ENCODE measurements at regions not wholly inside any gene's neighbourhood (a gene's known extent, or its start where the extent isn't known, plus 50 kb on each side); places are given as distances from the start of the nearest gene placed in this dataset.

DNA sequence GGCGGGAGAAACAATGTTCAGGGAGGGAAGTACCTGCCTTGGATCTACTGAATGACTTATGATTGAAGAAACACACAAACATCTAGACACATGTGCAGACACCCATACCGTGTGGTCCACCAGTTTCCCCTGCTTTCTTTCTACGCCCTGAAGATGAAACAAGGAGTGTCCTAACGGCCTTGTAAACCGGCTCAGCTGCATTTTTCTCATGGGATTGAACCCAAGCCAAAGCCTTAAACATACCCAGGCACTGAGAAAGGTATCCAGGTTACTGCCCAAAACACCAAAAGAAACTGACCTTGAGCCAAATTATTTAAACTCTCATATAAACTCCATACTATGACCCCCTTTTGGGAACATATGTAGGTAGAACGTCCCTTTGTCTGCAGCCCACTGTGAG lies 630.0 kb upstream of the RGS18 start:
- ChIA-PET POLR2A (no interaction called here), CTCF (no interaction called here)
- DNase-seq (ENCODE audit: extremely low spot score), result no peak
- TF ChIP-seq ZNF384 (IDR thresholded peaks at IDR 0.05), result no peak
- TF ChIP-seq ELF4 (IDR thresholded peaks at IDR 0.05), result no peak
- no peak for TF ChIP-seq FOXA1 (IDR thresholded peaks at IDR 0.05)
- TF ChIP-seq SUZ12 (IDR thresholded peaks at IDR 0.05), result no peak
- TF ChIP-seq LEF1 (IDR thresholded peaks at IDR 0.05; ENCODE audit: borderline replicate concordance), result no peak
- no peak for TF ChIP-seq FOXK2 (IDR thresholded peaks at IDR 0.05)
- TF ChIP-seq ARNT (IDR thresholded peaks at IDR 0.05), result no peak
- TF ChIP-seq CTBP1 (IDR thresholded peaks at IDR 0.05; ENCODE audit: borderline replicate concordance), result no peak
- TF ChIP-seq NFRKB (IDR thresholded peaks at IDR 0.05), result no peak
- TF ChIP-seq, protein P1, sequence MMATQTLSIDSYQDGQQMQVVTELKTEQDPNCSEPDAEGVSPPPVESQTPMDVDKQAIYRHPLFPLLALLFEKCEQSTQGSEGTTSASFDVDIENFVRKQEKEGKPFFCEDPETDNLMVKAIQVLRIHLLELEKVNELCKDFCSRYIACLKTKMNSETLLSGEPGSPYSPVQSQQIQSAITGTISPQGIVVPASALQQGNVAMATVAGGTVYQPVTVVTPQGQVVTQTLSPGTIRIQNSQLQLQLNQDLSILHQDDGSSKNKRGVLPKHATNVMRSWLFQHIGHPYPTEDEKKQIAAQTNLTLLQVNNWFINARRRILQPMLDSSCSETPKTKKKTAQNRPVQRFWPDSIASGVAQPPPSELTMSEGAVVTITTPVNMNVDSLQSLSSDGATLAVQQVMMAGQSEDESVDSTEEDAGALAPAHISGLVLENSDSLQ (IDR thresholded peaks at IDR 0.05), result no peak
- TF ChIP-seq FOXM1 (IDR thresholded peaks at IDR 0.05; ENCODE audit: borderline replicate concordance), result no peak
- no peak for TF ChIP-seq HDGF (IDR thresholded peaks at IDR 0.05; ENCODE audit: borderline replicate concordance)

DNA sequence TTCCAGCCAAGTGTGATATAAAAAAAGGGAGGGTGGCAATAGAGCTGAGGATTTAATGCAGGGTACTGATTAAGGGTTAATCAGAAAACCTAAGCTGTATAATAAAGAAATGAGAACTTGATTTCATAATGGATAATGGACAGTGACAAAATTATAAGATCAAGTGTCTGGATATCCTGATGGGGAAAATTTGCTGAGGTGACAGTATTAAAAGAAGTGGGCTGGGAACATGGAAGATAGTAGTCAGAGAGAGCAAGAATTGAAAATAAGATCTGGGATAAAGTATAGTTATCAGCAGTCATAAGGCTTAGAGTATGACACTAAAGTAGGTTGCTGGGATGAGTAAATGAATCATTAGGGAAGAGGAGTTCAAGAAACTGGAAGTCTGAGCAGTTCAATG lies 627.3 kb upstream of the RGS18 start:
- TF ChIP-seq FOXA1 (IDR thresholded peaks at IDR 0.05) (no peak), ELF4 (IDR thresholded peaks at IDR 0.05) (no peak), NFRKB (IDR thresholded peaks at IDR 0.05) (no peak), FOXM1 (IDR thresholded peaks at IDR 0.05; ENCODE audit: borderline replicate concordance) (no peak), TARDBP (IDR thresholded peaks at IDR 0.05) (no peak), BHLHE40 (IDR thresholded peaks at IDR 0.05; ENCODE audit: borderline replicate concordance) (no peak), L3MBTL2 (conservative IDR thresholded peaks at IDR 0.05) (no peak), ZNF384 (IDR thresholded peaks at IDR 0.05) (no peak), SP1 (IDR thresholded peaks at IDR 0.05) (no peak), HDGF (IDR thresholded peaks at IDR 0.05; ENCODE audit: borderline replicate concordance) (no peak), FOXK2 (IDR thresholded peaks at IDR 0.05) (no peak), CTBP1 (IDR thresholded peaks at IDR 0.05; ENCODE audit: borderline replicate concordance) (no peak), SUZ12 (IDR thresholded peaks at IDR 0.05) (no peak), ARNT (IDR thresholded peaks at IDR 0.05) (no peak), LEF1 (IDR thresholded peaks at IDR 0.05; ENCODE audit: borderline replicate concordance) (no peak)
- TF ChIP-seq, protein P1 (IDR thresholded peaks at IDR 0.05), result no peak
- CTCF ChIA-PET, result no interaction called here
- POLR2A ChIA-PET, result no interaction called here
- no peak for DNase-seq (ENCODE audit: extremely low spot score)

DNA sequence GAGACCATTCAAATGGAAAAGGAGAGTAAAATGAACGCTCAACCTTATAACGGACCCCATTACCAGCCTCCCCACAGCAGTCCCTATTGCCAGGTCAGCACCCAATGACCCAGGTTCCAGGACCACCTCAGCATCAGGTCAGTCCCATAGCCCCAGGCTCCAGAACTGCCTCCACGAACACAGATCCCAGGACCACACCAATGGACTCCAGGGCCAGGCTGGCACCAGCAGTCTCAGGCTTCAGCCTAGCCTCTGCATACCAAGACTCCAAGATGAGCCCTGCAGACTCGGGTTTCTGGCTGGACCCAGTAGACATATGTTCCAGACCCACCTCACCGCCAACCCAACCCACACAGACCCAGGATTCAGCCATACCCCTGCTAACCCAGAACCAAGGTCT lies 625.0 kb upstream of the RGS18 start:
- ChIA-PET CTCF (no interaction called here), POLR2A (no interaction called here)
- DNase-seq (ENCODE audit: extremely low spot score), result no peak
- TF ChIP-seq ZNF384 (IDR thresholded peaks at IDR 0.05), result no peak
- no peak for TF ChIP-seq FOXK2 (IDR thresholded peaks at IDR 0.05)
- TF ChIP-seq HDGF (IDR thresholded peaks at IDR 0.05; ENCODE audit: borderline replicate concordance), result no peak
- TF ChIP-seq, protein P1 (IDR thresholded peaks at IDR 0.05), result no peak
- TF ChIP-seq FOXM1 (IDR thresholded peaks at IDR 0.05; ENCODE audit: borderline replicate concordance), result no peak
- TF ChIP-seq L3MBTL2 (conservative IDR thresholded peaks at IDR 0.05), result no peak
- TF ChIP-seq SUZ12 (IDR thresholded peaks at IDR 0.05), result no peak
- no peak for TF ChIP-seq LEF1 (IDR thresholded peaks at IDR 0.05; ENCODE audit: borderline replicate concordance)
- TF ChIP-seq ARNT (IDR thresholded peaks at IDR 0.05), result no peak
- no peak for TF ChIP-seq ELF4 (IDR thresholded peaks at IDR 0.05)
- TF ChIP-seq SP1 (IDR thresholded peaks at IDR 0.05), result no peak
- no peak for TF ChIP-seq CTBP1 (IDR thresholded peaks at IDR 0.05; ENCODE audit: borderline replicate concordance)
- no peak for TF ChIP-seq TARDBP (IDR thresholded peaks at IDR 0.05)
- TF ChIP-seq NFRKB (IDR thresholded peaks at IDR 0.05), result no peak
- TF ChIP-seq FOXA1 (IDR thresholded peaks at IDR 0.05), result no peak
- no peak for TF ChIP-seq BHLHE40 (IDR thresholded peaks at IDR 0.05; ENCODE audit: borderline replicate concordance)

DNA sequence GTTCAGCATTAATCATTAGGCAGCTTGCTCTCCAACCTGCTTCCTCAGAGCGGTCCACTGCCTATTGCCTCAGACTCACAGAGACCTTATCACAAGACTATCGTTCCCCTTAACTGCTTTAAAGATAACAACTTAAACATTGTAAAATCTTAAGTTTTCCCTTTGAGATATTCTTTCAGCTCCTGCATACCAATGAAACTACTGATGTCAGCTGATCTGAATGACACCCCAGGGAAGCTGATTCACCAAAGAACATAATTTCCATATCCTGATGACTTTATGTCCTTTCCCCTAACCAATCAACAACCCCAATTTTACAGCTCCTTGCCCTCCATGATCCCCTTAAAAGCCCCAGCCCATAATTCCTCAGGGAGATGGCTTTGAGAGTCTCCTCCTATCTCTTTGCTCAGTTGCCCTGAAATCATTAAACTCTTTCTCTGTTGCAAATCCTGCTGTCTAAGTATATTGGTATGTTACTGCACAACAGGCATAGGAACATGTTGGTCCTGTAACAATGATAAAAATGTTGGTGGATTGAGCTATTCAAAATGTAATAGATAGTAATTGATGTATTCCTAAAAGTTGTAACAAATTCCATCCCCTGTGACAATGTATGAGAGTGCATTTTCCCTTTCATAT lies 621.4 kb upstream of the RGS18 start:
- ChIA-PET POLR2A (no interaction called here), CTCF (no interaction called here)
- TF ChIP-seq FOXK2 (IDR thresholded peaks at IDR 0.05), result no peak
- TF ChIP-seq FOXA1 (IDR thresholded peaks at IDR 0.05), result no peak
- DNase-seq (ENCODE audit: extremely low spot score), result no peak

DNA sequence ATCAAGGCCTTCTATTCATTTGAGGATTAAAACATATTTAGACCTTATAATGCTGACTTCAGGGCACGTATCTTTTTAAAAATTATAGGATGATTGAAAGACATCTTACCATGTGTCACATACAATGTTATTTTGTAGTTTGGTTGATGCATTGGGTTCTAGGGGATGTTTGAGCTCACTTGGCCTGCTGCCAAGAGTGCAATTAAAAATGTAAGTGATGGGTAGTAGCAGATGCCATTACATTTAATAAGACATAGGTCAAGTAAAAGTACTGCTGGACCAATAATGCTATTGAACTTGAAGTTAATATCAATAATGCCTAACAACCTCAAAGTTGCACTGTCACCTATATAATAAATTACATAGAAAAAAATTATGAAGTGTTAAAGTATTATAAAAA lies 616.5 kb upstream of the RGS18 start:
- CTCF ChIA-PET, result no interaction called here
- DNase-seq (ENCODE audit: extremely low spot score), result no peak
- no peak for TF ChIP-seq ZNF384 (IDR thresholded peaks at IDR 0.05)
- no peak for TF ChIP-seq SP1 (IDR thresholded peaks at IDR 0.05)
- TF ChIP-seq BHLHE40 (IDR thresholded peaks at IDR 0.05; ENCODE audit: borderline replicate concordance), result no peak
- TF ChIP-seq L3MBTL2 (conservative IDR thresholded peaks at IDR 0.05), result no peak
- no peak for TF ChIP-seq ELF4 (IDR thresholded peaks at IDR 0.05)
- no peak for TF ChIP-seq SUZ12 (IDR thresholded peaks at IDR 0.05)
- TF ChIP-seq LEF1 (IDR thresholded peaks at IDR 0.05; ENCODE audit: borderline replicate concordance), result no peak
- no peak for TF ChIP-seq FOXK2 (IDR thresholded peaks at IDR 0.05)
- TF ChIP-seq FOXM1 (IDR thresholded peaks at IDR 0.05; ENCODE audit: borderline replicate concordance), result no peak
- no peak for TF ChIP-seq CTBP1 (IDR thresholded peaks at IDR 0.05; ENCODE audit: borderline replicate concordance)
- TF ChIP-seq ARNT (IDR thresholded peaks at IDR 0.05), result no peak
- no peak for TF ChIP-seq NFRKB (IDR thresholded peaks at IDR 0.05)
- no peak for TF ChIP-seq FOXA1 (IDR thresholded peaks at IDR 0.05)
- TF ChIP-seq TARDBP (IDR thresholded peaks at IDR 0.05), result no peak
- TF ChIP-seq HDGF (IDR thresholded peaks at IDR 0.05; ENCODE audit: borderline replicate concordance), result no peak
- POLR2A ChIA-PET, result no interaction called here

DNA sequence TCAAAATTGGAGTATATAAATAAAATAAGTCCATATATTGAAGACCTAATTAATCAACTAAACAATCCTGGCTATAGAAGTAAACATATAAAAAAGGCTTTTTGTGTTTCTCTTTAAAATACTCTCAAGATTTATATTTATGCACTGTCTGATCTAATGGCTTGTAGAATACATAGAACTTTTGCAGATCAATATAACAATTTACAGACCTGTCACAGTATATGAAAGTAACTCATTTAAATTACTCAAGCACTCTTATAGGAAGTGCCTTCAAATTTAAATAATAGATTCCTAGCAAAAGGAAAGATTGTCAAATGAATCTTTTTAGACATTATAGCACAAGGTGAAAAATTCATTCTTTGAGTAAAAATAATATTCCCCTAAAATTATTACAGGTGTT lies 615.8 kb upstream of the RGS18 start:
- ChIA-PET CTCF (no interaction called here), POLR2A (no interaction called here)
- DNase-seq (ENCODE audit: extremely low spot score), result no peak
- no peak for TF ChIP-seq LEF1 (IDR thresholded peaks at IDR 0.05; ENCODE audit: borderline replicate concordance)
- TF ChIP-seq NFRKB (IDR thresholded peaks at IDR 0.05), result no peak
- no peak for TF ChIP-seq CTBP1 (IDR thresholded peaks at IDR 0.05; ENCODE audit: borderline replicate concordance)
- TF ChIP-seq SUZ12 (IDR thresholded peaks at IDR 0.05), result no peak
- TF ChIP-seq ZNF384 (IDR thresholded peaks at IDR 0.05), result no peak
- TF ChIP-seq FOXK2 (IDR thresholded peaks at IDR 0.05), result no peak
- TF ChIP-seq HDGF (IDR thresholded peaks at IDR 0.05; ENCODE audit: borderline replicate concordance), result no peak
- TF ChIP-seq BHLHE40 (IDR thresholded peaks at IDR 0.05; ENCODE audit: borderline replicate concordance), result no peak
- TF ChIP-seq L3MBTL2 (conservative IDR thresholded peaks at IDR 0.05), result no peak
- TF ChIP-seq, protein P1 (IDR thresholded peaks at IDR 0.05), result no peak
- no peak for TF ChIP-seq SP1 (IDR thresholded peaks at IDR 0.05)
- TF ChIP-seq FOXA1 (IDR thresholded peaks at IDR 0.05), result no peak
- TF ChIP-seq TARDBP (IDR thresholded peaks at IDR 0.05), result no peak
- no peak for TF ChIP-seq ELF4 (IDR thresholded peaks at IDR 0.05)
- TF ChIP-seq FOXM1 (IDR thresholded peaks at IDR 0.05; ENCODE audit: borderline replicate concordance), result no peak
- TF ChIP-seq ARNT (IDR thresholded peaks at IDR 0.05), result no peak
